Neural progenitor cell (in vitro differentiated cells): ENCODE measurements at regions not wholly inside any gene's neighbourhood (a gene's known extent, or its start where the extent isn't known, plus 50 kb on each side); places are given as distances from the start of the nearest gene placed in this dataset.
A peak's percentile ranks its signal among the peaks of the same experiment; 100 is the strongest.

ENCODE experiments used
- DNase-seq: peaks from one replicate; pipeline ENCODE4 v3.0.0-alpha.2; 2016; ENCODE audit warnings: low spot score
- H2AFZ ChIP-seq: fragments of 200-600 bp; sonication (generic); replicated peaks from 2 replicates; pipeline ENCODE4 v1.6.1; 2016; ENCODE audit warnings: antibody characterized with exemption
- H3F3A ChIP-seq: fragments of 200-600 bp; sonication (generic); 2 replicates; pipeline ENCODE4 v1.6.1; 2016; ENCODE audit warnings: antibody characterized with exemption, low read depth
- H3K27ac ChIP-seq: fragments of 200-600 bp; sonication (generic); 2 replicates; pipeline ENCODE4 v1.5.1; 2016; ENCODE audit warnings: mild to moderate bottlenecking
- H3K27me3 ChIP-seq: fragments of 200-600 bp; sonication (generic); 2 replicates; pipeline ENCODE4 v1.6.1; 2016; ENCODE audit warnings: mild to moderate bottlenecking, moderate library complexity
- H3K36me3 ChIP-seq: fragments of 200-600 bp; sonication (generic); 2 replicates; pipeline ENCODE4 v1.5.1; 2016
- H3K4me1 ChIP-seq: fragments of 200-600 bp; sonication (generic); 2 replicates; pipeline ENCODE4 v1.6.1; 2016; ENCODE audit warnings: mixed run types
- H3K4me2 ChIP-seq: fragments of 200-600 bp; sonication (generic); 2 replicates; pipeline ENCODE4 v1.6.1; 2016
- H3K4me3 ChIP-seq: fragments of 200-600 bp; sonication (generic); 2 replicates; pipeline ENCODE4 v1.5.1; 2016
- H3K79me2 ChIP-seq: fragments of 200-600 bp; sonication (generic); 2 replicates; pipeline ENCODE4 v1.6.1; 2016; ENCODE audit warnings: low read depth
- H3K9ac ChIP-seq: fragments of 200-600 bp; sonication (generic); 2 replicates; pipeline ENCODE4 v1.6.1; 2016
- H3K9me3 ChIP-seq: fragments of 200-600 bp; sonication (generic); 2 replicates; pipeline ENCODE4 v1.5.1; 2016; ENCODE audit warnings: low read depth
- H4K20me1 ChIP-seq: fragments of 200-600 bp; sonication (generic); 2 replicates; pipeline ENCODE4 v1.6.1; 2016; ENCODE audit warnings: low read depth
- H3K27ac Mint-ChIP-seq: 3 replicates; pipeline ENCODE4 v1.8.0; 2021; ENCODE audit warnings: mixed read lengths
- H3K27me3 Mint-ChIP-seq: 2 replicates; pipeline ENCODE4 v1.8.0; 2022; ENCODE audit warnings: low read depth, mild to moderate bottlenecking, inconsistent platforms, moderate library complexity, mixed read lengths; ENCODE audit not compliant: insufficient read depth
- H3K36me3 Mint-ChIP-seq: 3 replicates; pipeline ENCODE4 v1.8.0; 2021; ENCODE audit warnings: mixed read lengths
- H3K4me1 Mint-ChIP-seq: 3 replicates; pipeline ENCODE4 v1.8.0; 2021; ENCODE audit warnings: mixed read lengths
- H3K4me3 Mint-ChIP-seq: 3 replicates; pipeline ENCODE4 v1.8.0; 2021; ENCODE audit warnings: mild to moderate bottlenecking, moderate library complexity, mixed read lengths
- H3K9me3 Mint-ChIP-seq: 3 replicates; pipeline ENCODE4 v1.8.0; 2020; ENCODE audit warnings: mixed read lengths
- EZH2 ChIP-seq: fragments of 200-600 bp; sonication (generic); IDR thresholded peaks from 2 replicates; pipeline ENCODE4 v1.6.1; 2017; ENCODE audit warnings: antibody characterized with exemption, mild to moderate bottlenecking, moderate library complexity
- EZH2phosphoT487 ChIP-seq: fragments of 200-600 bp; sonication (generic); IDR thresholded peaks from 2 replicates; pipeline ENCODE4 v1.6.1; 2017; ENCODE audit warnings: antibody characterized with exemption
- TF ChIP-seq, protein P1 (sequence below): fragments of 200-600 bp; sonication (generic); IDR thresholded peaks from 2 replicates; pipeline ENCODE4 v1.5.1; 2017; ENCODE audit warnings: antibody characterized with exemption, mild to moderate bottlenecking

DNA sequence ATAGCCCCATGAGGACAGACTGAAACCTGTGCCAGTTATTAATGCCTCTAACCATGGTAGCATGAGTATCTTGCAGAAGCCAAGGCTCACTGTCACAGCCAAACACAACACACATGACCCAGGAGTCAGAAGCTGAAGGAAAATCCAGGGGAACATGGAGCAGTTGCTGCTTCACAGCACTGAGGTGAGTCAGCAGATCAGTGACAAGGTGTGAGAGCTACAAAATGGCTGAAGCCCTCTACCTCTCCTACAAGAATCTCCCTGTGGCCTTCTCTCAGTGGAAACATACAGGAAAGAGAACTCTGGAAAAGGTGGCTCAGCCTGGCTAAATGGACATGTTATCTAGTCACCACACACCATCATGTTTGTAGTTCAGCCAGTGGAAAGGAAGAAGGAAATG lies 93.5 kb downstream of the NAB1 start:
- Mint-ChIP-seq H3K9me3 (peaks cover 12% of the 10 kb centered on the region), H3K4me3 (no peak overlapping the region), H3K4me1 (peaks cover 2% of the 10 kb centered on the region), H3K27me3 (no peaks in the 10 kb centered on the region), H3K36me3 (no peaks in the 10 kb centered on the region), H3K27ac (no peak overlapping the region)
- H3F3A ChIP-seq, result no peaks in the 10 kb centered on the region
- no peaks in the 10 kb centered on the region for H3K36me3 ChIP-seq
- no peak overlapping the region for H3K27ac ChIP-seq
- TF ChIP-seq, protein P1, sequence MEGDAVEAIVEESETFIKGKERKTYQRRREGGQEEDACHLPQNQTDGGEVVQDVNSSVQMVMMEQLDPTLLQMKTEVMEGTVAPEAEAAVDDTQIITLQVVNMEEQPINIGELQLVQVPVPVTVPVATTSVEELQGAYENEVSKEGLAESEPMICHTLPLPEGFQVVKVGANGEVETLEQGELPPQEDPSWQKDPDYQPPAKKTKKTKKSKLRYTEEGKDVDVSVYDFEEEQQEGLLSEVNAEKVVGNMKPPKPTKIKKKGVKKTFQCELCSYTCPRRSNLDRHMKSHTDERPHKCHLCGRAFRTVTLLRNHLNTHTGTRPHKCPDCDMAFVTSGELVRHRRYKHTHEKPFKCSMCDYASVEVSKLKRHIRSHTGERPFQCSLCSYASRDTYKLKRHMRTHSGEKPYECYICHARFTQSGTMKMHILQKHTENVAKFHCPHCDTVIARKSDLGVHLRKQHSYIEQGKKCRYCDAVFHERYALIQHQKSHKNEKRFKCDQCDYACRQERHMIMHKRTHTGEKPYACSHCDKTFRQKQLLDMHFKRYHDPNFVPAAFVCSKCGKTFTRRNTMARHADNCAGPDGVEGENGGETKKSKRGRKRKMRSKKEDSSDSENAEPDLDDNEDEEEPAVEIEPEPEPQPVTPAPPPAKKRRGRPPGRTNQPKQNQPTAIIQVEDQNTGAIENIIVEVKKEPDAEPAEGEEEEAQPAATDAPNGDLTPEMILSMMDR, result no peak
- H2AFZ ChIP-seq, result no peak overlapping the region
- H3K4me1 ChIP-seq, result peaks cover 6% of the 10 kb centered on the region
- H3K9me3 ChIP-seq, result no peaks in the 10 kb centered on the region
- no peak overlapping the region for H3K4me2 ChIP-seq
- DNase-seq, result no peak
- H3K4me3 ChIP-seq, result no peak overlapping the region
- H3K27me3 ChIP-seq, result no peaks in the 10 kb centered on the region
- H3K9ac ChIP-seq, result no peak overlapping the region
- H3K79me2 ChIP-seq, result no peaks in the 10 kb centered on the region
- H4K20me1 ChIP-seq, result no peaks in the 10 kb centered on the region

DNA sequence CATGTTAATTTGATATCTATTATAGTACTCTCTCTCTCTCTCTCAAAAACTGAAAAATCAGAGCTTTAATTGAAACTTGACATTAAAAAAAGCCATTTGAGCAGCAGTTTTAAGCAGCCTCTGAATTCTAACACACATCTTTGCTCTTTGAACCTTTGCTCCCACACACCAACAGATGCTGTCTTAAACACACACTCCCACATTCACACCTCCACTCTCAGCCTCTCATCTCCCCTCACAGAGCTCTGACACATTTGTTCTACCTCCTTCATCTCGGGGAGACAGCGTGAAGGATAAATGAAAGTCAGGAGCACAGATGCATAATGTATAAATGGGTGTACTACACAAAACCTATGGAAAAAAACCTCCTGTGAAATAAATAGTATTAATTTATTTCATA lies 95.2 kb downstream of the NAB1 start:
- Histone ChIP-seq H3K36me3 (no peaks in the 10 kb centered on the region), H3K4me1 (peaks cover 14% of the 10 kb centered on the region), H3F3A (peaks cover 7% of the 10 kb centered on the region), H3K27ac (no peak overlapping the region), H3K4me3 (no peak overlapping the region), H3K79me2 (no peaks in the 10 kb centered on the region), H3K9ac (no peak overlapping the region), H3K4me2 (no peak overlapping the region), H2AFZ (no peak overlapping the region), H4K20me1 (no peaks in the 10 kb centered on the region), H3K9me3 (peaks cover under 1% of the 10 kb centered on the region), H3K27me3 (no peaks in the 10 kb centered on the region)
- TF ChIP-seq EZH2phosphoT487, result no peak
- H3K36me3 Mint-ChIP-seq, result no peaks in the 10 kb centered on the region
- H3K27me3 Mint-ChIP-seq, result no peaks in the 10 kb centered on the region
- H3K27ac Mint-ChIP-seq, result no peak overlapping the region
- H3K4me3 Mint-ChIP-seq, result no peak overlapping the region
- peaks cover 2% of the 10 kb centered on the region for H3K4me1 Mint-ChIP-seq
- H3K9me3 Mint-ChIP-seq, result peaks cover 14% of the 10 kb centered on the region
- DNase-seq, result no peak

DNA sequence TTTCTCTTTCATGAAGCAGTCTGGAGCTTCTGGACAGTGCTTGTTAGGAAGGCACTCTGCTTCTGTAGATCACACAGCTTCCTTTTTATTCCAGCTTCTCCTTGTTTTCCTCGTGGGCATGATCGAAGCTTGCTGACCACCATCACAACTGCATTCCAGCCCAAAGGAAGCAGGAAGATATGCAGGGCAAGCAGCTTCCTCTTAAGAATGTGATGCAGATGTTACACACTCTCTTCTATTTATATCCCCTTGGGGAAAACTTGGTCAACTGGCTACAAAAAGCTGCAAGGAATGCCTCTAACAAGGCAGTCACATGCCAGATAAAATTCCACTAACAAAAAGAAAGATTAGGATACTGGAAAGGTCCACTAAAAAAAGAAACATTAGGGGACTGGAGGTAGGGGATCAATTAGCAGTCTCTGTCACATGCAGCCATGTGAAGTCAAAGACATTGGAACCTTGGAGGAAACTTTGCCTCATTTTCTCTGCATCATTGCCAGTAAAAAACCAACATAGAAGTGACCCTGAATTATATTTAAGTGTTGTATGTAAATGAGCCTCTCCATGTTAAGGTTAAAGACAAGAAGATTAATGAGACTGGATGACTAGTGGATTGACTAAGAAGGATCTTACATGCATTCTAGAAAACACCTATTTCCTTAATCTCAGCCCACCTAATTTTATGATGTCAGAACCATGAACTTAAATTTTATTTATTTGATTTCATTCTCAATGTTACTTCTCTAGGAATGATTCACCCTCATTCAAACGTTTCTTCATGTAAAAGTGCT lies 98.3 kb downstream of the NAB1 start:
- Histone ChIP-seq H3K9me3 (peaks cover 5% of the 10 kb centered on the region), H3K4me1 (peaks cover 11% of the 10 kb centered on the region), H3K27ac (no peak overlapping the region), H2AFZ (peak overlapping the region; percentile 23), H4K20me1 (no peaks in the 10 kb centered on the region), H3K4me2 (no peak overlapping the region), H3K9ac (no peak overlapping the region), H3F3A (peaks cover 12% of the 10 kb centered on the region), H3K36me3 (no peaks in the 10 kb centered on the region), H3K79me2 (no peaks in the 10 kb centered on the region), H3K27me3 (no peaks in the 10 kb centered on the region), H3K4me3 (no peak overlapping the region)
- Mint-ChIP-seq H3K4me3 (no peak overlapping the region), H3K27ac (no peak overlapping the region), H3K9me3 (peaks cover 5% of the 10 kb centered on the region), H3K27me3 (peaks cover 2% of the 10 kb centered on the region), H3K4me1 (no peaks in the 10 kb centered on the region), H3K36me3 (no peaks in the 10 kb centered on the region)
- TF ChIP-seq EZH2, result no peak
- TF ChIP-seq EZH2phosphoT487, result no peak
- TF ChIP-seq, protein P1, result no peak
- no peak for DNase-seq

DNA sequence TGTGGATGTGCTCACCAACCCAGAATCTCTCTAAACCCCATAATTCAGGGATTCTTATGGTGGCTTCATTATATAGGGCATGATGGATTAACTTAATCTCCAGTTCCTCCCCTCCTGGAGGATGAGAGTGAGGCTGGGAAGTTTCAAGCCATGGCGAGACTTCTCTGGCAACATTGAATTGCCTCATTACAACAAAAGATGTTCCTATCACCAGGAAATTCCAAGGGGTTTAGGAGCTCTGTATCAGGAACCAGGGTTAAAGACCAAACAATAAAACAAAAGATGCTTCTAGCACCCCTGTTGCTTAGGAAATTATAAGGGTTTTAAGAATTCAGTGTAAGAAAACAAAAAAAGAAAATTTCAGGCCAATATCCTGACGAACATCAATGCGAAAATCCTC lies 100.1 kb downstream of the NAB1 start:
- Histone ChIP-seq H3K4me2 (no peak overlapping the region), H3K36me3 (no peaks in the 10 kb centered on the region), H3K27me3 (no peaks in the 10 kb centered on the region), H4K20me1 (no peaks in the 10 kb centered on the region), H3K79me2 (no peaks in the 10 kb centered on the region), H2AFZ (no peak overlapping the region), H3K4me1 (peaks cover 11% of the 10 kb centered on the region), H3K9ac (no peak overlapping the region), H3K4me3 (no peak overlapping the region), H3K27ac (peak overlapping the region; percentile 55), H3F3A (peaks cover 12% of the 10 kb centered on the region), H3K9me3 (peaks cover 5% of the 10 kb centered on the region)
- H3K4me1 Mint-ChIP-seq, result no peaks in the 10 kb centered on the region
- no peak overlapping the region for H3K4me3 Mint-ChIP-seq
- peaks cover 3% of the 10 kb centered on the region for H3K9me3 Mint-ChIP-seq
- peak; percentile 45 for DNase-seq
- no peak overlapping the region for H3K27ac Mint-ChIP-seq
- TF ChIP-seq, protein P1, result no peak
- no peak for TF ChIP-seq EZH2phosphoT487
- no peak for TF ChIP-seq EZH2
- peaks cover 2% of the 10 kb centered on the region for H3K27me3 Mint-ChIP-seq
- no peaks in the 10 kb centered on the region for H3K36me3 Mint-ChIP-seq
